Neuron (in vitro differentiated cells): ENCODE measurements at regions not wholly inside any gene's neighbourhood (a gene's known extent, or its start where the extent isn't known, plus 50 kb on each side); places are given as distances from the start of the nearest gene placed in this dataset.
A peak's percentile ranks its signal among the peaks of the same experiment; 100 is the strongest.

Experiments
- H2AFZ ChIP-seq: one replicate; pipeline ENCODE4 v1.6.1; 2013; ENCODE audit warnings: low read depth, mild to moderate bottlenecking, inconsistent platforms, low read length, moderate library complexity
- H3K27me3 ChIP-seq: one replicate; pipeline ENCODE4 v1.6.1; 2013; ENCODE audit warnings: low read length; ENCODE audit not compliant: insufficient read depth
- H3K36me3 ChIP-seq: one replicate; pipeline ENCODE4 v1.6.1; 2013; ENCODE audit warnings: low read length; ENCODE audit not compliant: insufficient read depth
- H3K4me1 ChIP-seq: one replicate; pipeline ENCODE4 v1.6.1; 2013; ENCODE audit warnings: low read length; ENCODE audit not compliant: insufficient read depth
- H3K4me3 ChIP-seq: 2 replicates; pipeline ENCODE4 v1.5.1; 2013; ENCODE audit warnings: mild to moderate bottlenecking, low read length, moderate library complexity
- H3K9me3 ChIP-seq: one replicate; pipeline ENCODE4 v1.6.1; 2013; ENCODE audit warnings: low read length

DNA sequence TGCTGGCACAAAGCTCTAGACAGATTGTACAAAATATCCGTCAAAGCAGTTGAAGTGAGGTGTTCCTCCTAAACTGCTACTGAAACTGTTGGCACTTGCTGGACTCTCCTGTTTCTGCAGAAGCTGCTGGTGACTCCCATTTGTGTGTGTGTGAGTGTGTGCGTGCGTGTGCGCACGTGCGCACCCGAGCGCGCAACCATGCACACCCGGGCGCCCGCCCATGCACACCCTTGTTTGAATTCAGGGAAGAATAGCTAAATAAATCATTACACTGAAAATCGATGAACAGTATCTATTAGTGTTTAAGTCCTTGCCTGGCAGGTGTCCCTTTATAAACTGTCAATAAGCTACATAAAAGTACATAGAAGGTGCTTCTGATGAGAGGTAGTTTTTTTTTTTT is 156.4 kb upstream of the B3GALT2 start:
- Histone ChIP-seq H3K4me3 (no peak overlapping the region), H3K36me3 (no peaks in the 10 kb centered on the region), H3K27me3 (no peaks in the 10 kb centered on the region), H2AFZ (no peak overlapping the region), H3K4me1 (no peaks in the 10 kb centered on the region), H3K9me3 (no peaks in the 10 kb centered on the region)

DNA sequence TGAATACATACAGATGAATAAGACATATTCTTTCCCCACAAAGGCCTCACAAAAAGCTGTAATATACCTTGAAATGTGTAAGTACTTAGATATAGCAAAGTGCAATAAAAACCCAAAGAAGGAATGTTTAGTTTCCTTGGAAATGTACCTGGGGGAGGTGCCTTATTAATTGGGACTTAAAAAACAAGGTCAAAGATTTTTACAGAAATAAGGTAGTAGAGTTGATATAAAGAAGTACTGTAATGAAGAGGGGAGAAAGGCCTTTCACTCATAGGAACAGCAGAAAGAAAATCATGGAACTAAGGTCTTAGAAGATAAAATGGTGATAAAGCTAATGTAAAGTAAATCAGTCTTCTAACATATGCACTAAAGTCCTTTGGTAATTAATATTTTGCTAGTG is 153.9 kb upstream of the B3GALT2 start:
- Histone ChIP-seq H3K27me3 (no peaks in the 10 kb centered on the region), H2AFZ (no peak overlapping the region), H3K4me3 (no peak overlapping the region), H3K4me1 (peaks cover 11% of the 10 kb centered on the region), H3K9me3 (no peaks in the 10 kb centered on the region), H3K36me3 (no peaks in the 10 kb centered on the region)

DNA sequence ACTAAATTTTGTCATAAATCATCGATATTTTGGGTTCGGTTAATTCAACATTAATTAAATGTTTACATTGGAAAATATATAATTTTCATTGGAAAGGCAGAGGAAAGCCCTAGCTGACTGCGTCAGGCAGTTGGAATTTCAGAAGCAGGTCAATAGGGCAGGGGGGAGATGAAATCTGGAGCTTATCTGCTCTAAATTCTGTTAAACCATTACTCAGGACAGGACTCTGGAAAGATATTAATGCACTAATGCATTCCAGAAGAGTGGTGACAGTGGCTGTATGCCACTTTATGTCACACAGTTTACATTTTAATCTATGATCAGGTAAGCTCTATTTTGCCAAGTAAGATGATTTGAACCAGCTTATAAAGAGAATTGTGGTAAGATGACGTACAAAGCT is 153.0 kb upstream of the B3GALT2 start:
- Histone ChIP-seq H3K9me3 (no peaks in the 10 kb centered on the region), H3K27me3 (no peaks in the 10 kb centered on the region), H3K4me1 (peaks cover 11% of the 10 kb centered on the region), H3K36me3 (no peaks in the 10 kb centered on the region), H3K4me3 (no peak overlapping the region), H2AFZ (no peak overlapping the region)

DNA sequence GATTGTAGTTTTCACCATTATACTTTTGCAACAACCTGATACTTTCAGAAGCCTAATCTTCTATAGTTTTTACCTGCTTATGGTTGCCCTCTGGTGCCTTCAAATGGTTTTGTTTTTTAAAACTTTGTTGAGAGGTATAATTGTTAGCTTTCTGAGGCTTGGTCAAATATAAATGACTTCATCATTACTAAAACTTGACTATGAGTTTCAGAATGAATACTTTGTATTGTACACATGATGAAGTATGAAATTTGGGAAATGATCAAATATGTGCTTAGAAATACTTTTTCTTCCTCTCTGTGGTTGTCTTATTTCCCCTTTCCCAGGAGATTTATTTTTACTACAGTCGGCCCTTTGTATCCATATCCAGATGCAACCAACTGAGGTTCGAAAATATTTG is 151.8 kb upstream of the B3GALT2 start:
- H2AFZ ChIP-seq: no peak overlapping the region
- no peaks in the 10 kb centered on the region for H3K36me3 ChIP-seq
- H3K4me1 ChIP-seq: peaks cover 11% of the 10 kb centered on the region
- H3K9me3 ChIP-seq: peaks cover 4% of the 10 kb centered on the region
- no peaks in the 10 kb centered on the region for H3K27me3 ChIP-seq
- H3K4me3 ChIP-seq: no peak overlapping the region

DNA sequence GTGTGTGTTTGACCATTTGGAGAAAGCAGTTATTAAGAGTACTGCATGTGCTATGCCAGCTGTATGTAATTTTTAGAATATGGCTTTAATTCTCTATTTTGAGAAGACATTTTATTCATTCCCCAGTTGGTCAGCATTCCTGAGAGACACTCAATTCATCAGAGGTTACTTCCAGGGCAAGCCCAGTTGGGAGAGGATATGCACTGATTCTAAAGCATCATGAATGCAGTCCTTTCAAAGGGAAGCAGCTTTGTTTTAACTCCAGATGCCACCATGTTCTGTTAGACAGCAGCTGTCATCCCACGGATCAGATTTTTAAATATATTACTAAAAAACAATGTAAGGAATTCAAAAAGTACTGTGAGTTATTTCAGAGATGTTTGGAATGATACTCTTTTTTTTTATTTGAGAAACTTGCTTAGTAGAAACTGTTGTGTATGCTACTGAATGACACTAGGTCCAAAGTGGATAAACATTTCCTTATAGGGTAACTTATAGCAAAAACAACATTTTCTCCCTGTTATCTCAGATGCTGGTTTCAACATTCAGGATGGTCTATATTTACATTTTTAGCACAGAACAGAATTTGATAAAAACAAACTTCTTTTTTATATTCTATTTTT is 149.5 kb upstream of the B3GALT2 start:
- H2AFZ ChIP-seq: peak overlapping the region; percentile 29
- H3K4me3 ChIP-seq: no peak overlapping the region
- peaks cover 11% of the 10 kb centered on the region for H3K4me1 ChIP-seq
- H3K27me3 ChIP-seq: no peaks in the 10 kb centered on the region
- peaks cover 4% of the 10 kb centered on the region for H3K9me3 ChIP-seq
- no peaks in the 10 kb centered on the region for H3K36me3 ChIP-seq

DNA sequence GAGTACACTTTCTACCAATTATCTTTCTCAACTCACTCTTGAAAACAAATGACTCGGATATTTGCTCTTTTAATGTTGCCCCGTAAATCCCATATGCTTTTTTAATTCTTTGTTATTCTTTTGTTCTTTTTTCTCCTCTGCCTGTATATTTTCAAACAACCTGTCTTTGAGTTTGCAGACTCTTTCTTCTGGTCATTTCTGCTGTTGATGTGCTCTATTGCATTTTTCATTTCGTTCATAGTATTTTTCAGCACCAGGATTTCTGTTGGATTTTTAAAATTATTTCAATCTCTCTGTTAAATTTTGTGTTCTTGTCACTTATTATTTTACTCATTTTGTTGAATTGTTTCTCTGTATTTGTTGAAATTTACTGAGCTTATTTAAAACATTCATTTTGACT is 146.8 kb upstream of the B3GALT2 start:
- peaks cover 11% of the 10 kb centered on the region for H3K4me1 ChIP-seq

DNA sequence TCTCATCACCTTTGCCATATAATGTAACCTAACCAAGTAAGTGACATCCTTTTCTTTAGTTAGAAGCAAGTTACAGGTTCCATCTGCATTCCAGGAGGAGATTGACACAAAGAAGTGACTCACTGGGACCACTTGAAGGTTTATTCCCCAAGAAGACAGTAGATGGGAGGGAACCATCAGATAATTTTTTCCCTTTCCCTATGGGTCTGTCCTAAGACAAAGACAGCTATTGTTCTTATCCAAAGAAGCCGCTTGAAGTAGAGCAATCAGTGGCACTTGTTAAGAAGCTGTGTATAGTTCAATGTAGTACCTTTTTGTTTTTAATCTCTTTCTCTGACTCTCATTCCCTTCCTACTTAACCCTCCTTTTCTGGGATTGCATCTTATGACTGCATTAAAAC is 139.9 kb upstream of the B3GALT2 start:
- Histone ChIP-seq H3K4me3 (no peak overlapping the region), H3K9me3 (peaks cover 2% of the 10 kb centered on the region)

More for the DNA sequence above, 146.8 kb upstream of the B3GALT2 start:
- no peaks in the 10 kb centered on the region for H3K36me3 ChIP-seq
- H3K9me3 ChIP-seq: peaks cover 6% of the 10 kb centered on the region
- no peak overlapping the region for H3K4me3 ChIP-seq
- H3K27me3 ChIP-seq: no peaks in the 10 kb centered on the region
- H2AFZ ChIP-seq: no peak overlapping the region

DNA sequence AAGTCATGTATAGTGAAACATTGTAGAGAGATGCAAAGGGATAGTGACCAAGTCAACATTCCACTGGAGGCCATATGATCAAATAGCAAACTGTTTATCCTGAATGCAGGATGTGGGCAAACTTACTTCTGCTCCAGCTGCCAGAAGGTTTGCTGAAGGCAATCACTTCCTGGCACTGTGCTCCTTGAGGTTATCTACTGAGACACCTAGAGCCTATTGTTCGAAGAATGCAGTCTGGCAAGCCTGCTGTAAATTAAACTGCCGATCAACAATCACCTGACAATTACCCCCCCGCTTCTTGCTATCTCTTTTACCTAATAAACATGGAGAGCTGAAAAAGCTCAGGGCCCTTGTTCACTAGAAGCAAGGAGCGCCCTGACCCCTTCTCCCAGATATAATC is 139.4 kb upstream of the B3GALT2 start:
- no peak overlapping the region for H2AFZ ChIP-seq
- H3K27me3 ChIP-seq: no peaks in the 10 kb centered on the region
- no peaks in the 10 kb centered on the region for H3K36me3 ChIP-seq
- no peak overlapping the region for H3K4me3 ChIP-seq
- no peaks in the 10 kb centered on the region for H3K4me1 ChIP-seq
- H3K9me3 ChIP-seq: peaks cover 2% of the 10 kb centered on the region

More for the DNA sequence above, 139.9 kb upstream of the B3GALT2 start:
- H2AFZ ChIP-seq: no peak overlapping the region
- H3K36me3 ChIP-seq: no peaks in the 10 kb centered on the region
- H3K27me3 ChIP-seq: no peaks in the 10 kb centered on the region
- no peaks in the 10 kb centered on the region for H3K4me1 ChIP-seq

DNA sequence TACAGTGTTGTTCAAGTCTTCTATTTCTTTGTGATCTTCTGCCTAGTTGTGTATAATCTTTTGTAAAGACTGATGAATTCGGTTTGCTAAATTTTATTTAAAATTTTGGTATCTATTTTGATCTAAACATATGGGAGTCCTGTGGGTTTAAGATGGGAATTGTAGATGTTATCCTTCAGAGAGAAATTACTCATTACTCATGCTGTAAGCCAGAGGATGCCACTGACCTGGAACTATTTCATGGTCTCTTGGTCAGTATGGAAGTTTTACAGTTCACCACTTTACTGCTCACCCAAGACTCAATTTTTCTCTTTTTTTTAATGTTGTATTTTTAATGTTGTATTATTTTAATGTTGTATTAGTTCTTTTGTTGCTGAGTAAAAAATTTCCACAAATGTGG is 138.6 kb upstream of the B3GALT2 start:
- no peaks in the 10 kb centered on the region for H3K36me3 ChIP-seq

DNA sequence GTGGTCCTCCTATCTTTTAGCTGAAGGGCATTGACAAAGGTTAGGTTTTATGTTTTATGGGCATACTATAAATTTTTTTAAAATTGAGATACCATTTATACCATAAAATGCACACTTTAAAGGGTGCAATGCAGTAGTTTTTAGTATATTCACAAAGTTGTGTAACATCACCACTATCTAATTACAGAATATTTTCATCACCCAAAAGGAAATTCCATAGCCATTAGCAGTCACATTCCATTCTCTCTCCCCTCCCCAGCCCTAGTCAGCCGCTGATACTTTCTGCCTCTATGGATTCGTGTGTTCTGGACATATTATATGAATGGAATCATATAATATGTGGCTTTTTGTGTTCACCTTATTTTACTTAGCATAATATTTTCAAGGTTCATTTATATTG is 135.8 kb upstream of the B3GALT2 start:
- Histone ChIP-seq H3K4me3 (no peak overlapping the region), H3K36me3 (no peaks in the 10 kb centered on the region), H2AFZ (no peak overlapping the region), H3K9me3 (peaks cover 6% of the 10 kb centered on the region), H3K27me3 (no peaks in the 10 kb centered on the region), H3K4me1 (no peaks in the 10 kb centered on the region)

More for the DNA sequence above, 138.6 kb upstream of the B3GALT2 start:
- peaks cover 2% of the 10 kb centered on the region for H3K9me3 ChIP-seq
- no peaks in the 10 kb centered on the region for H3K27me3 ChIP-seq
- H3K4me3 ChIP-seq: no peak overlapping the region
- no peaks in the 10 kb centered on the region for H3K4me1 ChIP-seq
- H2AFZ ChIP-seq: no peak overlapping the region

DNA sequence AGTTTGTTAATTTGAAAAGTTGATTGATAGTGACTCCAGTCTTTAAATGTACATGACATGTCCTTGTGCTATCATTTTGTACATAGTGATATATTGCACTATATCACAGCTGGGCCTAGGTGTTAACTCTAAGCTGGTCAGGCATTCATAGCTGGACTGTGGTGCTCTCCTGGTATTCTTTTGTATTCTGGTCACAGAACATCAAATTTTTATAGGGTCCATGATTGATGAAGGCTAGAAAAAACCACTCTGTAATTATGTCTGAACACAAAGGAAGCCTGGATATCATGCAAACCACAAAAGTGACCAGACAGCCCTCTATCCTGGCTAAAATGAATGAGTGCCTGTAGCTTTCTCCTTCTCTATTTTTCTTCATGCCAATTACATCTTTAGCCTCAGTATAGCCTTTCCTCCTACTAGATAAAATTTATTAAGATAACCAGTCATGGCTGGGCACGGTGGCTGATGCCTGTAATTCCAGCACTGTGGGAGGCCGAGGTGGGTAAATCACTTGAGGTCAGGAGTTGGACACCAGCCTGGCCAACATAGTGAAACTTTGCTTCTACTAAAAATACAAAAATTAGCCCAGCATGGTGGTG is 134.9 kb upstream of the B3GALT2 start:
- Histone ChIP-seq H3K4me3 (no peak overlapping the region), H2AFZ (no peak overlapping the region), H3K4me1 (no peaks in the 10 kb centered on the region), H3K27me3 (no peaks in the 10 kb centered on the region), H3K36me3 (no peaks in the 10 kb centered on the region), H3K9me3 (peaks cover 6% of the 10 kb centered on the region)

DNA sequence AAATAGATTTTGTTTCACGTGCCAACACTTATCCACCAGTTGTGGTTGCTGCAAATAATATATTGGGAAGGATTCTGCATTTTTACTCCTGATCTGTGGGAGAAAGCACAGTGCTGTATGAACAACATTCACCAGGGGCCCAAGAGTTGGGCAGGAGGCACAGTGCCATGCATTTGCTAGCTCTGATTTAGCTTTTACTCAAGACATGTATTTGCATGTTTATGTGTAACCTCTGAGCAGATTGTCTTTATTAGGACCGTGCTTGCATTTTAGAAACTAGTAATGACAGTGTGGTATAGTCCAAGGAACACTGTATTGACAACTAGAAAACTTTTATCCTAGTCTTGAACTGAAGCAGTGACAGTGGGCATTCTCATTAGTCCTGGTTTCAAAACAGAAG is 133.9 kb upstream of the B3GALT2 start:
- Histone ChIP-seq H3K4me1 (no peaks in the 10 kb centered on the region), H3K4me3 (no peak overlapping the region), H3K36me3 (no peaks in the 10 kb centered on the region), H3K27me3 (no peaks in the 10 kb centered on the region), H2AFZ (no peak overlapping the region), H3K9me3 (peaks cover 6% of the 10 kb centered on the region)

DNA sequence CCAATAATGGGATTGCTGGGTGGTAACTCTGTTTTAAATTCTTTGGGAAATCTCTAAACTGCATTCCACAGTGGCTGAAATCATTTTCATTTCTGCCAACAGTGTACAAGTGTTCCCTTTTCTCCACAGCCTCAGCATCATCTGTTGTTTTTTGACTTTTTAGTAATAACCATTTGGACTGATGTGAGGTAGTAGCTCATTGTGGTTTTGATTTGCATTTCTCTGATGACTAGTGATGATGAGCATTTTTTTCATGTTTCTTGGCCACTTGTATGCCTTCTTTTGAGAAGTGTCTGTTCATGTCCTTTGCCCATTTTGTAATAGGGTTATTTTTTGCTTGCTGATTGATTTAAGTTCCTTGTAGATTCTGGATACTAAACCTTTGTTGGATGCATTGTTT is 131.9 kb upstream of the B3GALT2 start:
- Histone ChIP-seq H3K36me3 (no peaks in the 10 kb centered on the region), H2AFZ (no peak overlapping the region), H3K27me3 (no peaks in the 10 kb centered on the region), H3K9me3 (peaks cover 6% of the 10 kb centered on the region), H3K4me3 (no peak overlapping the region), H3K4me1 (no peaks in the 10 kb centered on the region)
